ENCODE measurements at regions not wholly inside any gene's neighbourhood (a gene's known extent, or its start where the extent isn't known, plus 50 kb on each side); places are given as distances from the start of the nearest gene placed in this dataset.

- no peaks in the 10 kb centered on the region for H3K79me2 ChIP-seq (ENCODE audit: low read length)
- H3K27me3 ChIP-seq (ENCODE audit: low read depth, low read length), result no peaks in the 10 kb centered on the region
- TF ChIP-seq CTCF (IDR thresholded peaks at IDR 0.05; ENCODE audit: low read depth, low read length) (no peak), EZH2phosphoT487 (IDR thresholded peaks at IDR 0.05; ENCODE audit: low read depth) (no peak)
- no peaks in the 10 kb centered on the region for H4K20me1 ChIP-seq (ENCODE audit: insufficient read depth, low read length)
- no peak overlapping the region for H2AFZ ChIP-seq (ENCODE audit: low read depth, low read length)
- no peak overlapping the region for H3K27ac ChIP-seq (ENCODE audit: low read length)
- H3K9me3 ChIP-seq (ENCODE audit: insufficient read depth, low read length), result no peaks in the 10 kb centered on the region
- no peaks in the 10 kb centered on the region for H3K4me1 ChIP-seq (ENCODE audit: low read length)
- H3K9ac ChIP-seq (ENCODE audit: low read length), result no peak overlapping the region
- no peak overlapping the region for H3K4me3 ChIP-seq (ENCODE audit: low read length)
- H3K36me3 ChIP-seq (replicated peaks; ENCODE audit: low read depth, low read length), result no peaks in the 10 kb centered on the region
- H3K4me2 ChIP-seq (ENCODE audit: low read length), result no peak overlapping the region
Measured at GRCh38 chr2:149656996-149657395, 69.4 kb upstream of the MMADHC start.

GRCh38 chr2:149653831-149654445 lies 66.4 kb upstream of the MMADHC start:
- Histone ChIP-seq H4K20me1 (ENCODE audit: insufficient read depth, low read length) (no peaks in the 10 kb centered on the region), H3K27me3 (ENCODE audit: low read depth, low read length) (no peaks in the 10 kb centered on the region), H3K27ac (ENCODE audit: low read length) (no peak overlapping the region), H3K4me2 (ENCODE audit: low read length) (no peak overlapping the region), H3K9ac (ENCODE audit: low read length) (no peak overlapping the region), H2AFZ (ENCODE audit: low read depth, low read length) (no peak overlapping the region), H3K4me3 (ENCODE audit: low read length) (no peak overlapping the region), H3K79me2 (ENCODE audit: low read length) (no peaks in the 10 kb centered on the region), H3K9me3 (ENCODE audit: insufficient read depth, low read length) (no peaks in the 10 kb centered on the region), H3K4me1 (ENCODE audit: low read length) (no peaks in the 10 kb centered on the region), H3K36me3 (replicated peaks; ENCODE audit: low read depth, low read length) (no peaks in the 10 kb centered on the region)
- TF ChIP-seq CTCF (IDR thresholded peaks at IDR 0.05; ENCODE audit: low read depth, low read length), result no peak
- no peak for TF ChIP-seq EZH2phosphoT487 (IDR thresholded peaks at IDR 0.05; ENCODE audit: low read depth)

GRCh38 chr2:149652926-149653325 lies 65.4 kb upstream of the MMADHC start:
- no peaks in the 10 kb centered on the region for H4K20me1 ChIP-seq (ENCODE audit: insufficient read depth, low read length)
- no peak overlapping the region for H3K27ac ChIP-seq (ENCODE audit: low read length)
- TF ChIP-seq EZH2phosphoT487 (IDR thresholded peaks at IDR 0.05; ENCODE audit: low read depth) (no peak), CTCF (IDR thresholded peaks at IDR 0.05; ENCODE audit: low read depth, low read length) (no peak)
- no peak overlapping the region for H3K9ac ChIP-seq (ENCODE audit: low read length)
- no peaks in the 10 kb centered on the region for H3K79me2 ChIP-seq (ENCODE audit: low read length)
- no peak overlapping the region for H3K4me3 ChIP-seq (ENCODE audit: low read length)
- H3K9me3 ChIP-seq (ENCODE audit: insufficient read depth, low read length), result no peaks in the 10 kb centered on the region
- H3K4me1 ChIP-seq (ENCODE audit: low read length), result no peaks in the 10 kb centered on the region
- no peak overlapping the region for H3K4me2 ChIP-seq (ENCODE audit: low read length)
- no peaks in the 10 kb centered on the region for H3K36me3 ChIP-seq (replicated peaks; ENCODE audit: low read depth, low read length)
- H2AFZ ChIP-seq (ENCODE audit: low read depth, low read length), result no peak overlapping the region
- H3K27me3 ChIP-seq (ENCODE audit: low read depth, low read length), result no peaks in the 10 kb centered on the region

GRCh38 chr2:149652526-149652925 lies 65.0 kb upstream of the MMADHC start:
- Histone ChIP-seq H4K20me1 (ENCODE audit: insufficient read depth, low read length) (no peaks in the 10 kb centered on the region), H3K4me3 (ENCODE audit: low read length) (no peak overlapping the region), H3K79me2 (ENCODE audit: low read length) (no peaks in the 10 kb centered on the region), H3K27ac (ENCODE audit: low read length) (no peak overlapping the region), H2AFZ (ENCODE audit: low read depth, low read length) (no peak overlapping the region), H3K4me2 (ENCODE audit: low read length) (no peak overlapping the region), H3K4me1 (ENCODE audit: low read length) (no peaks in the 10 kb centered on the region), H3K9ac (ENCODE audit: low read length) (no peak overlapping the region), H3K9me3 (ENCODE audit: insufficient read depth, low read length) (no peaks in the 10 kb centered on the region), H3K36me3 (replicated peaks; ENCODE audit: low read depth, low read length) (no peaks in the 10 kb centered on the region), H3K27me3 (ENCODE audit: low read depth, low read length) (no peaks in the 10 kb centered on the region)
- TF ChIP-seq EZH2phosphoT487 (IDR thresholded peaks at IDR 0.05; ENCODE audit: low read depth), result no peak
- no peak for TF ChIP-seq CTCF (IDR thresholded peaks at IDR 0.05; ENCODE audit: low read depth, low read length)
